HepG2 (cell line): ENCODE measurements at regions not wholly inside any gene's neighbourhood (a gene's known extent, or its start where the extent isn't known, plus 50 kb on each side); places are given as distances from the start of the nearest gene placed in this dataset.

Source experiments
- ATAC-seq: fragments of 200-7000 bp; cut with Tn5 transposase; 3 replicates; pipeline ENCODE4 v1.9.1; 2020; ENCODE audit warnings: mild to moderate bottlenecking, moderate library complexity
- BruUV-seq: library from RNA; stranded (reverse); fragments of 400-500 nt; replicated peaks from 2 replicates; lab custom pipeline; 2021; lab: Mats Ljungman, UMichigan
- CTCF ChIA-PET: fragments of 300-600 bp; formaldehyde crosslinking; extraction: SDS; loops from one replicate; lab custom pipeline; 2021; ENCODE audit warnings: low total read pairs, inconsistent platforms, low intra/inter-chr PET ratio; lab: Yijun Ruan, JAX
- POLR2A ChIA-PET: fragments of 350-600 bp; sonication (Branson Sonifier 250); formaldehyde crosslinking; loops from one replicate; lab custom pipeline; 2020; ENCODE audit warnings: antibody characterized with exemption, inconsistent platforms; lab: Yijun Ruan, JAX
- DNase-seq: peaks from one replicate; pipeline ENCODE4 v3.0.0-alpha.2; 2015; ENCODE audit warnings: low spot score
- FAIRE-seq: peaks from 3 replicates; lab custom pipeline; 2011; peaks lifted over from hg19 to GRCh38; lab: Jason Lieb, UNC
- H2AFZ ChIP-seq: one replicate; pipeline ENCODE4 v1.6.1; 2011; ENCODE audit warnings: low read length, inconsistent platforms
- H3K27ac ChIP-seq: fragments of 300-600 bp; 3 replicates; pipeline ENCODE4 v1.8.0; 2011; ENCODE audit warnings: mixed run types, mild to moderate bottlenecking, mixed read lengths, low read length, inconsistent platforms; ENCODE audit not compliant: insufficient read depth; ENCODE audit errors: extremely low read length
- H3K27me3 ChIP-seq, 2 experiments: fragments of 200-600 bp in 1 of 2; 2 replicates in 1 of 2; 3 replicates in 1 of 2; pipeline versions ENCODE4 v1.6.0 to v1.8.0; 2011; ENCODE audit warnings: low read length in 2 of 2, mild to moderate bottlenecking in 2 of 2, moderate library complexity in 2 of 2, inconsistent platforms in 1 of 2; ENCODE audit not compliant: insufficient read depth in 2 of 2, control insufficient read depth in 1 of 2
- H3K36me3 ChIP-seq, 2 experiments: fragments of 200-600 bp in 1 of 2; replicated peaks in 1 of 2; 2 replicates in 1 of 2; 3 replicates in 1 of 2; pipeline versions ENCODE4 v1.5.1 to v1.8.0; 2011; ENCODE audit warnings: low read length in 2 of 2, inconsistent platforms in 1 of 2; ENCODE audit not compliant: insufficient read depth in 2 of 2, control insufficient read depth in 1 of 2
- H3K4me1 ChIP-seq: 2 replicates; pipeline ENCODE4 v1.5.1; 2012; ENCODE audit warnings: low read length, inconsistent platforms; ENCODE audit not compliant: insufficient read depth
- H3K4me2 ChIP-seq: 2 replicates; pipeline ENCODE4 v1.6.0; 2011; ENCODE audit warnings: low read depth, low read length, inconsistent platforms
- H3K4me3 ChIP-seq, 3 experiments: fragments of 200-600 bp in 1 of 3; sonication (generic), shearing (Covaris generic) in 1 of 3; replicated peaks in 1 of 3; 2 replicates each; pipeline ENCODE4 v1.5.1; 2011 to 2016; ENCODE audit warnings: low read length in 3 of 3, inconsistent platforms in 2 of 3, low read depth in 2 of 3, mild to moderate bottlenecking in 2 of 3, control low read depth in 1 of 3, mixed read lengths in 1 of 3; ENCODE audit not compliant: insufficient read depth in 1 of 3
- H3K79me2 ChIP-seq: one replicate; pipeline ENCODE4 v1.6.1; 2011; ENCODE audit warnings: low read length, inconsistent platforms; ENCODE audit not compliant: insufficient read depth
- H3K9ac ChIP-seq: 2 replicates; pipeline ENCODE4 v1.6.0; 2011; ENCODE audit warnings: mild to moderate bottlenecking, low read depth, low read length, inconsistent platforms; ENCODE audit not compliant: insufficient read depth
- H3K9me3 ChIP-seq: 2 replicates; pipeline ENCODE4 v1.5.1; 2012; ENCODE audit warnings: mild to moderate bottlenecking, low read length
- H4K20me1 ChIP-seq: 2 replicates; pipeline ENCODE4 v1.6.0; 2011; ENCODE audit warnings: inconsistent platforms, mild to moderate bottlenecking, low read length, moderate library complexity; ENCODE audit not compliant: insufficient read depth
- ELF4 ChIP-seq: sonication (generic); formaldehyde crosslinking; IDR thresholded peaks from 2 replicates; pipeline ENCODE4 v1.5.0; 2020; ENCODE audit warnings: missing genetic modification reagents, mild to moderate bottlenecking, moderate library complexity, borderline replicate concordance
- FOXJ3 ChIP-seq: sonication (generic); formaldehyde crosslinking; IDR thresholded peaks from 2 replicates; pipeline ENCODE4 v1.4.0; 2020; ENCODE audit warnings: missing genetic modification reagents, mild to moderate bottlenecking, borderline replicate concordance
- FOXK2 ChIP-seq: fragments of 450-650 bp; IDR thresholded peaks from 2 replicates; pipeline ENCODE4 v1.6.1; 2016
- IKZF4 ChIP-seq: sonication (generic); formaldehyde crosslinking; IDR thresholded peaks from 2 replicates; pipeline ENCODE4 v1.5.1; 2020; ENCODE audit warnings: borderline replicate concordance, mild to moderate bottlenecking, low read depth, missing genetic modification reagents; ENCODE audit errors: not compliant biosample characterization
- SP5 ChIP-seq: IDR thresholded peaks from 2 replicates; pipeline ENCODE4 v1.6.1; 2016; ENCODE audit warnings: low read depth, borderline replicate concordance
- ZFX ChIP-seq: sonication (generic); formaldehyde crosslinking; IDR thresholded peaks from 2 replicates; pipeline ENCODE4 v1.4.0; 2020; ENCODE audit warnings: mild to moderate bottlenecking, low read depth, missing genetic modification reagents, moderate library complexity
- ZNF160 ChIP-seq: sonication (generic); formaldehyde crosslinking; IDR thresholded peaks from 2 replicates; pipeline ENCODE4 v1.8.0; 2022; ENCODE audit warnings: mild to moderate bottlenecking, inconsistent platforms, missing genetic modification reagents
- ZNF263 ChIP-seq: sonication (generic); formaldehyde crosslinking; IDR thresholded peaks from 2 replicates; pipeline ENCODE4 v1.4.0; 2020; ENCODE audit warnings: missing genetic modification reagents
- ZNF629 ChIP-seq: sonication (generic); formaldehyde crosslinking; conservative IDR thresholded peaks from 2 replicates; pipeline ENCODE4 v1.5.0; 2020; ENCODE audit warnings: missing genetic modification reagents
- ZNF674 ChIP-seq: sonication (generic); formaldehyde crosslinking; IDR thresholded peaks from 2 replicates; pipeline ENCODE4 v1.5.0; 2020; ENCODE audit warnings: low read depth, mild to moderate bottlenecking, missing genetic modification reagents
- WGBS: methylation state at CpG from one replicate; pipeline ENCODE4 v1.1.6; 2017; ENCODE audit warnings: low lambda C conversion rate; 5-methylcytosine and 5-hydroxymethylcytosine counted together
- in situ Hi-C: cut with HindIII; loops from 2 replicates; pipeline ENCODE4 v1.10.0; 2017; ENCODE audit warnings: low pct_unique_long_range_greater_than_20kb; ENCODE audit not compliant: extremely low pct_ligation_motif_present
- intact Hi-C: fragments of 100-400 bp; cut with micrococcal nuclease; formaldehyde crosslinking; loops from one replicate; pipeline ENCODE4 v1.10.0; 2022; ENCODE audit not compliant: unreplicated experiment
- TF ChIP-seq, protein P1 (sequence below): sonication (generic); formaldehyde crosslinking; IDR thresholded peaks from 2 replicates; pipeline ENCODE4 v1.4.0; 2020; ENCODE audit warnings: missing genetic modification reagents
- TF ChIP-seq, protein P2 (sequence below): fragments of 450-650 bp; IDR thresholded peaks from 2 replicates; pipeline ENCODE4 v1.6.1; 2016
- TF ChIP-seq, protein P3 (sequence below): sonication (generic); formaldehyde crosslinking; IDR thresholded peaks from 2 replicates; pipeline ENCODE4 v1.5.0; 2020; ENCODE audit warnings: mild to moderate bottlenecking, missing genetic modification reagents, moderate library complexity

DNA sequence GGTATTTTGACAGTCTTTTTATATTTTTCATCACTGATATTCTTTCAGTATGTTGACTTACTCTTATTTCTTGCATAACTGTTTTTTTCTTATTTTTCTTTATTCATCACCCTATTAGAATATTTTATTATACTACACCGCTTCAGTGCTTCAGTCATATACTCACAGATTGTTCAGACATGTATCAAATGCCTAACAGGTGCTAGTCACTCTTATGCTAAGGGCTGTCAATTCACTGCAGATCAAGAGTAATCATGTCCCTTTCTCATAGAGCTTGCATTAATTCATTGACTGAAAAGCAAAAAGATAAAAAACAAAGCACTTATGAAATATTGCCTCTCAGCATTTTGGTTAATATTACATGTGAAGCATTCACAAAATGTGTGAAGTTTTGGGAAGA, 1435.6 kb downstream of the STIM2 start (continued):
- TF ChIP-seq, protein P1, sequence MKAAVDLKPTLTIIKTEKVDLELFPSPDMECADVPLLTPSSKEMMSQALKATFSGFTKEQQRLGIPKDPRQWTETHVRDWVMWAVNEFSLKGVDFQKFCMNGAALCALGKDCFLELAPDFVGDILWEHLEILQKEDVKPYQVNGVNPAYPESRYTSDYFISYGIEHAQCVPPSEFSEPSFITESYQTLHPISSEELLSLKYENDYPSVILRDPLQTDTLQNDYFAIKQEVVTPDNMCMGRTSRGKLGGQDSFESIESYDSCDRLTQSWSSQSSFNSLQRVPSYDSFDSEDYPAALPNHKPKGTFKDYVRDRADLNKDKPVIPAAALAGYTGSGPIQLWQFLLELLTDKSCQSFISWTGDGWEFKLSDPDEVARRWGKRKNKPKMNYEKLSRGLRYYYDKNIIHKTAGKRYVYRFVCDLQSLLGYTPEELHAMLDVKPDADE = no peak
- TF ChIP-seq FOXJ3 (no peak), ZNF263 (CRISPR knock-in tag) (no peak), SP5 (CRISPR knock-in tag) (no peak), ZNF674 (CRISPR knock-in tag) (no peak), ZNF629 (CRISPR knock-in tag) (no peak), IKZF4 (no peak)
- TF ChIP-seq, protein P2, sequence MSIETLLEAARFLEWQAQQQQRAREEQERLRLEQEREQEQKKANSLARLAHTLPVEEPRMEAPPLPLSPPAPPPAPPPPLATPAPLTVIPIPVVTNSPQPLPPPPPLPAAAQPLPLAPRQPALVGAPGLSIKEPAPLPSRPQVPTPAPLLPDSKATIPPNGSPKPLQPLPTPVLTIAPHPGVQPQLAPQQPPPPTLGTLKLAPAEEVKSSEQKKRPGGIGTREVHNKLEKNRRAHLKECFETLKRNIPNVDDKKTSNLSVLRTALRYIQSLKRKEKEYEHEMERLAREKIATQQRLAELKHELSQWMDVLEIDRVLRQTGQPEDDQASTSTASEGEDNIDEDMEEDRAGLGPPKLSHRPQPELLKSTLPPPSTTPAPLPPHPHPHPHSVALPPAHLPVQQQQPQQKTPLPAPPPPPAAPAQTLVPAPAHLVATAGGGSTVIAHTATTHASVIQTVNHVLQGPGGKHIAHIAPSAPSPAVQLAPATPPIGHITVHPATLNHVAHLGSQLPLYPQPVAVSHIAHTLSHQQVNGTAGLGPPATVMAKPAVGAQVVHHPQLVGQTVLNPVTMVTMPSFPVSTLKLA = no peak
- TF ChIP-seq, protein P3, sequence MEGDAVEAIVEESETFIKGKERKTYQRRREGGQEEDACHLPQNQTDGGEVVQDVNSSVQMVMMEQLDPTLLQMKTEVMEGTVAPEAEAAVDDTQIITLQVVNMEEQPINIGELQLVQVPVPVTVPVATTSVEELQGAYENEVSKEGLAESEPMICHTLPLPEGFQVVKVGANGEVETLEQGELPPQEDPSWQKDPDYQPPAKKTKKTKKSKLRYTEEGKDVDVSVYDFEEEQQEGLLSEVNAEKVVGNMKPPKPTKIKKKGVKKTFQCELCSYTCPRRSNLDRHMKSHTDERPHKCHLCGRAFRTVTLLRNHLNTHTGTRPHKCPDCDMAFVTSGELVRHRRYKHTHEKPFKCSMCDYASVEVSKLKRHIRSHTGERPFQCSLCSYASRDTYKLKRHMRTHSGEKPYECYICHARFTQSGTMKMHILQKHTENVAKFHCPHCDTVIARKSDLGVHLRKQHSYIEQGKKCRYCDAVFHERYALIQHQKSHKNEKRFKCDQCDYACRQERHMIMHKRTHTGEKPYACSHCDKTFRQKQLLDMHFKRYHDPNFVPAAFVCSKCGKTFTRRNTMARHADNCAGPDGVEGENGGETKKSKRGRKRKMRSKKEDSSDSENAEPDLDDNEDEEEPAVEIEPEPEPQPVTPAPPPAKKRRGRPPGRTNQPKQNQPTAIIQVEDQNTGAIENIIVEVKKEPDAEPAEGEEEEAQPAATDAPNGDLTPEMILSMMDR (CRISPR knock-in tag) = no peak

DNA sequence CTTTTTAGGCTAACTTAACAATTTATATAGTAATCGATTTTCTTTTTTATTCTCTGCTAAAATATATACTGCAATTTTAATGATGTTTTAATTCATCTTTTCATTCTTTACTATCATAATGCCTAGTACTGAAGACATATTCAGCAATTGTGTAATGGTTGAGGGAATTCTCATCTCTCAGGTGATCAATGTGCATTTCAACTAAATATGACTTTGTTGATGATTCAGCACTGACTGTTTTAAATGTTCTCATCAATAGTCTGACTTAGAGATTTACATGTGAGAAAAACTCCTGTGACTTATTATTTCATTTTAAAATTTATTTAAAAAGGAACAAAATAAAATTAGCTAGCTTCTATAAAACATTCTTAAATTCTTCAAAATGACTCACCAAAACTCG, 1450.3 kb downstream of the STIM2 start:
- H3K9me3 ChIP-seq = peaks cover 62% of the 10 kb centered on the region
- no peak overlapping the region for H3K9ac ChIP-seq
- 2% methylated on average over 2 of the region's 2 CpGs for WGBS
- ChIA-PET CTCF (no interaction called here), POLR2A (no interaction called here)
- intact Hi-C loops (no loop called here), in situ Hi-C loops (no loop called here)
- no peak overlapping the region for H2AFZ ChIP-seq
- BruUV-seq = no TSS peak
- TF ChIP-seq ELF4 = no peak
- TF ChIP-seq ZNF160 (CRISPR knock-in tag) = no peak
- no peak for TF ChIP-seq ZFX (CRISPR knock-in tag)
- TF ChIP-seq FOXK2 = no peak
- no peaks in the 10 kb centered on the region for H3K27me3 ChIP-seq
- no peaks in the 10 kb centered on the region for H3K79me2 ChIP-seq
- H3K27ac ChIP-seq = no peak overlapping the region
- no peaks in the 10 kb centered on the region for H3K4me1 ChIP-seq
- ATAC-seq (no peak), FAIRE-seq (no peak), DNase-seq (no peak)
- H3K36me3 ChIP-seq = no peaks in the 10 kb centered on the region
- H3K4me2 ChIP-seq = no peak overlapping the region
- no peak overlapping the region for H3K4me3 ChIP-seq
- no peaks in the 10 kb centered on the region for H4K20me1 ChIP-seq
